ENCODE measurements at regions not wholly inside any gene's neighbourhood (a gene's known extent, or its start where the extent isn't known, plus 50 kb on each side); places are given as distances from the start of the nearest gene placed in this dataset.
"Not testable (repeated sequence)": the region's sequence is repeated elsewhere in the genome, so short reads cannot be mapped to it uniquely, and the experiment has no call there.

DNA sequence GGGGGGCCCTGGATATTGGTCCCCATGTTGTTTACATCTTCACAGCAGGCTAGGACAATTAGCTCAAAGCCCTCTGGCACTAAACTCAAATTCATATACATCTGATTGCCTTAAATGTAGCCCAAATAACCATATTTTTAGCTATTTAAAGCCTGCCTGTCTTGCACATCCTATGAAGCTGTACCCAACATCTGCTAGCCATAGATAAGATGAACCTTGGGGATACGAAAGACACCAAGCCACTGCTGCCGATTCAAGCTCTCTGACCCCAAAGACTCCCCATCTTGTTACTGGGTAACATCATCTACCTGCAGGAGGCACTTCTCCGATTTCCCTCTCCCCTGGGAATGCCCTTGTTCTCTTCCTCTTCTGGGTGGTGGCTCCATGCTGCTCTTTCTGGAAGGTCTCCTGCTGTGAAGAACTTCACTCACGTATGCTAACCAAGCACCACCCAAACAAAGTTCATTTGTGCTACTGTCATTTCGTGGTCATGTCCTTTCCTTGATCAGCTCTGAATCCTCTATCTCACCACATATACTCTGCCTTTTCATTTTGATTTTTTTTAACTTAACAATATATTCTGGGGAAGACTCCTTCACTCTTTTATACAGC lies 107.7 kb upstream of the ATXN3L start:
- no peak for DNase-seq (ENCODE audit: low spot score)

DNA sequence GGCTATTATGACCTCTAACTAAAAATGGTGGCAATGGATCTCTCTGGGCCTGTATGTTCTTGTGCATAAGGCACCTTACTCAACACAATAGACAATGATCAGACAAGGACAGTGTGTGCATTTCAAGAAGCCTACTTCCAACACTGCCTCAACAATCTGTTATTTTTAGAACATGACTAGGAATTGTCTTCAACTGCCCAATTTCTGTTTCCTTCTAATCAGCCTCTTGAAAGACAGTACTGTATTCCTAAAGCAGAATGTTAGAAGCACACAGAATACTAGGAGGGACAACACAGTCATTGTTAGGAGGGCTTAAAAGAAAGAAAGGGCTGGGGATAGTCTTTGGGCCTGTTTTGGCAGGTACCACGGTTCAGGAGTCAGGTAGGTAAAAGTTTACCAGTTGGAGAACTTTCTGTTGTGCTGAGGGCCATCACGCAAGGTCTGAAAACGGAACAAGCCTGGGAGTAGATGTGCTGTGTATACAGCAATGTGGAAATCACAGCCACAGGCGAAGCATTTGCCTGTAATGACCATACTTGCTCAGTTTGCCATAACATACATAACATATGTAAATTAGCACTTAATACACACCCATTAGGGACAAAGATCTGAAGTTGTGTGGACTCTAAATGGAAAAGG lies 100.8 kb upstream of the ATXN3L start:
- DNase-seq (ENCODE audit: low spot score), result no peak

DNA sequence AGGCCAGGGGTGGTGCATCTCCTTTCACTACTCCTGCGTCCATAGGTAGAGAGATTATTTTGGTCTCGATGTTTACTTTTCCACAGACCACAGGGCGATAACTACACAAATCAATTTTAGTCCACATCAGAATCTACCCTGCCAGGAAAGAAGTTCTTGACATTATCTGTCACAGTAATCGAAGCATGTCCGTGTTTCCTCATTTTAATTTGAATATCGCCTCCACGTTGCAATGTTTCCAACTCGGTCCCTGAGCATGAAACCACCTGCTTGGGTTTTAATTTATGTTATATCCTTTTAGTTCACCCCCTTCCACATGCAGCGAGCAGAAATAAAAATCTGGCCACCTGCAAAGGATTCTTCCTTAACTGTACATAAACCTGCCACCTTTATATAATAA lies 100.1 kb upstream of the ATXN3L start:
- no peak for DNase-seq (ENCODE audit: low spot score)

DNA sequence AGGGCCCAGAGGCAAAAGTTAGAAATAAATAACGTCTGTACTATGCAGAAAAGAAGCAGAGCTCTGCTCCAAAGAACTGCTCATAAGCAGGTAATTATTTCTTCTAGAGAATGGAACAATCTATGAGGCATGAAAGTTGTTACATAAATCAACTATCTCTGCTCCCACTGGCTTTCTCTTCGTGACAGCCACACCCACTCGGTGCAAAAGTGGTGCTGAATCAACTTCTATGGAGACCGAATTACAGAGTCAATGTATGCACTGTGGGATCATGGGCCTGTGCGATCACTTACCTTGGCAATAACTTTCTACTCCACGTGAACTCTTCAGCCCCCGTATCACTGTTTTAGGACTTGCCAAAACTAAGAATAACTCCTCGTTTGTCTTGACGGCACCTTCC lies 99.4 kb upstream of the ATXN3L start:
- no peak for DNase-seq (ENCODE audit: low spot score)

DNA sequence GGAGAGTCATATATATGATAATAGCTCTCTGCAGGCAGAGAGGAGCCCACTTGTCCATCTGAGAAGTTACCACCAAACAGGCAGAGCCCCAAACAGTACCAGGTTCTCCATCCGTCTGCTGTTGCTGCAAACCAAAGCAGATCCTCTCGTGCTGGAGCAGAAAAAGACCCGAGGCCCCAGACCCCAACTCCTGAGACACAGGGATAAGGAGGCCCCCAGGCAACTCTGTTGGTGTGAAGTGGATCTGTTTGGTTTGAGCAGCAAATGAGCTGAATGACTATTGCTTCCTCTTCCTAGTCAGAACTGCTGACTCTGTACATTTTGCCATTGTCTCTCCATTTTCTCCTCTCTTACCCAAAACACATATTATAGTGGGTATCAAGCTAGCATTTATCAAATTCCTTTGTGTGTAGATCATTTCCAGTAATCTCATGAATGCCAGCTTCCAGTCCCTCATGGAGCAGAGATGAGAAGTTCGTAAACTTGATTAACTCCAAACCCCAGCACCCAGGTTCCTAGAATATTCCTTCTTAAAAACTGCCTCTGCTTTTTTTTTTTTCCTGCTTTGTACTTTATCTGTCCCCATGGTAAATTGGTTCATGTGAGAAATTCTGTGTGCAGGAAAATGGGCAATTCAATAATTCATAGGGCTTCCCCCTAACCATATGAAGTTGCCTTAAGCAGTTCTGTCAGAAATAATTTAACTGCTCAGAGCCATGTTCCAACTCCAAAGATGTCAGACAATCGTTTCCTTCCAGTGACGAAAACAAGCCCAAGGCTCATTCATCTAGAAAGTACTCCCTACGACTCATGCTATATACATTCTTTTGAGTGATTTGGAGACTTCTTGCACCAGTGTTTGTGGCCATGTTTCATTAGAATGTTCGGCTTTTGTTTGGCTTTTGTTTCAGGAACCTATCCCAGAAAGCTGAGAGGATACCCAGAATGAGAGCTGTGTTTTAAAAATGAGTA lies 98.6 kb upstream of the ATXN3L start:
- DNase-seq (ENCODE audit: low spot score), result no peak

DNA sequence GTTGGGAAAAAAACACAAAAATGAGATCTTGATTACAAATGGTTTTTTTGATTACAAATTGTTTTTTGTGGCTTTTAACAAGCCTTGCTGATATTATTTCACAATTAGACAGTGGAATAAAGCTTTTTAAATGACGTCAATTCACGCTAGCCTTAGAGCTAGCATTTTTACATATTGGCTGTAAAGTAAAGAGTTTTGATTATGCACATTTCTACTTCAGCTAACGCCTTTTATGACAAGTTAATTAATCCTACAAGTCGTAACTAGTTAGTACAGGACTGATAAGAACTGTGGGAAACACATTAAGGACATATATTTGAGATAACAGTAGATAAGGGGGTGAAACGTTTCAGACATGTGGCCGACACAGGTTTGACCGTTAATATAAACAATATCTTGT lies 95.7 kb upstream of the ATXN3L start:
- DNase-seq (ENCODE audit: low spot score), result no peak

DNA sequence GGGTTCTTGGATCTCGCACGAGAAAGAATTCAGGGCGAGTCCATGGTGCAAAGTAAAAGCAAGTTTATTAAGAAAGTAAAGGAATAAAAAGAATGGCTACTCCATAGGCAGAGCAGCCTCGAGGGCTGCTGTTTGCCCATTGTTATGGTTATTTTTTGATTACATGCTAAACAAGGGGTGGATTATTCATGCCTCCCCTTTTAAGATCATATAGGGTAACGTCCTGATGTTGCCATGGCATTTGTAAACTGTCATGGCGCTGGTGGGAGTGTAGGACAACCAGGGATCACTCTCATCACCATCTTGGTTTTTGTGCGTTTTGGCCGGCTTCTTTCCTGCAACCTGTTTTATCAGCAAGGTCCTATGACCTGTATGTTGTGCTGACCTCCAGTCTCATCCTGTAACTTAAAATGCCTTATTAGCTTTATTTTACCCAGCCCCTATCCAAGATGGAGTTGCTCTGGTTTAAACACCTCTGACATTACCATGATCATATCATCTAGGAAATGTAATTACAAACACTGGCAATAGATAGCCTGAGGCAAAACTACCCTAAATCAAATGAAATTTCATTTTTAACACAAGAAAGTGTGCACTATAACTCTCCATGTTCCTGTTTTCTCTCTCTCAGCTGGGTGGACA lies 94.3 kb upstream of the ATXN3L start:
- DNase-seq (ENCODE audit: low spot score), result no peak

DNA sequence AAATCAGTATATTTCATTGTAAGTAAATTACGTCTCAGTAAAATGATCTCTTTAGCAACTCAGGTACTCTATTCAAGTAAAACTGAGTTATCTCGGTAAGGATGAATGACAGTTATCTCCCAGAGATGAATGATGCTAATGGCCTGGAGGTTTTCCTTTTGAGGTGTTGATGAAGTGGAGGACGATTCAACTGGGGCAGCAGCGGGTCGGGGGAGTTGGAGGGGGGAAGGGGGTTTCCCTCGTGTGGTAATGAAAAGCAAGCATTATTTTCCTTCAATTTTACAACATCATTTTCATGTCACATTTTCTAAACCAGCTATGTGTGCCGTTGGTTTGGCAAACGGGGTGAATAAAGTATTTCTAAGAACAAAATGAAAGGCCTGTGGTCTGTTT lies 92.4 kb upstream of the ATXN3L start:
- no peak for DNase-seq (ENCODE audit: low spot score)

DNA sequence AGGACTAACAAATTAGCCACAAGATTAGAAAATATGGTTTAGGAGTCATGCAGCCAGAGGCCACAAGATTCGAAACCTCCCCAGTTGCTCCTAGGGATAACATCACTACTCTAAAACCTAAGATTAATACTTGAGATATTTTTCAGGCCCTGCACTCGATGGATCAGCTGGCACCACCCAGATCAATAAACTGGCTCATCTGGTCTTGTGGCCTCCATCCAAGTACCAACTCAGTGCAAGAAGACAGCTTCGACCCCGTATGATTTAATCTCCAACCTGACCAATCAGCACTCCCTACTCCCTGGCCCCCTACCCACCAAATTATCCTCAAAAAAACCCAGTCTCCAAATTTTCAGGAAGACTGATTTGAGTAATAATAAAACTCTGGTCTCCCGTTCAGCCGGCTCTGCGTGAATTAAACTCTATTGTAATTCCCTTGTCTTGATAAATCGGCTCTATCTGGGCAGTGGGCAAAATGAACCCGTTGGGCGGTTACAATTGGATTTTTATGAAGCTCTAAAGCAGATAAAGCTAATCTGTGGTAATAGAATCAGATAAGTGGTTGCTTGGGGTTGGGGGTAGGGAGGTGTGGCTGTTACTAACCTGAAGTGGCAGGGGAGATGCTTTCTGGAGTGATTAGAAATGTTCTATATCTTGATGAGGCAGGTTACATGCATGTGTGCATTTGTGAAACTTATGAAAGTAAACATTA lies 91.8 kb upstream of the ATXN3L start:
- no peak for DNase-seq (ENCODE audit: low spot score)

DNA sequence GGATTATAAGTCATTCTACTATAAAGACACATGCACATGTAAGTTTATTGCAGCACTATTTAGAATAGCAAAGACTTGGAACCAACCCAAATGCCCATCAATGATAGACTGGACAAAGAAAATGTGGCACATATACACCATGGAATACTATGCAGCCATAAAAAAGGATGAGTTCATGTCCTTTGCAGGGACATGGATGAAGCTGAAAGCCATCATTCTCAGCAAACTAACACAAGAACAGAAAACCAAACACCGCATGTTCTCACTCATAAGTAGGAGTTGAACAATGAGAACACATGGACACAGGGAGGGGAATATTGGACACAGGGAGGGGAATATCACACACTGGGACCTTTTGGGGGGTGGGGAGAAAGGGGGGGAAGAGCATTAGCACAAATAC lies 88.7 kb upstream of the ATXN3L start:
- DNase-seq (ENCODE audit: low spot score), result not testable (repeated sequence)

DNA sequence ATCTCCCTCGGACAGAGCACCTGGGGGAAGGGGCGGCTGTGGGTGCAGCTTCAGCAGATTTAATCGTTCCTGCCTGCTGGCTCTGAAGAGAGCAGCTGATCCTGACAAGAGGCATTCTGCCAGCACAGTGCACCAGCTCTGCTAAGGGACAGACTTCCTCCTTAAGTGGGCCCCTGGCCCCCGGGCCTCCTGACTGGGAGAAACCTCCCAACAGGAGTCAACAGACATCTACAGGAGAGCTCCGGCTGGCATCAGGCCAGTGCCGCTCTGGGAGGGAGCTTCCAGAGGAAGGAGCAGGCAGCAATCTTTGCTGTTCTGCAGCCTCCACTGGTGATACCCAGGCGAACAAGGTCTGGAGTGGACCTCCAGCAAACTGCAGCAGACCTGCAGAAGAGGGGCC lies 84.9 kb upstream of the ATXN3L start:
- not testable (repeated sequence) for DNase-seq (ENCODE audit: low spot score)

DNA sequence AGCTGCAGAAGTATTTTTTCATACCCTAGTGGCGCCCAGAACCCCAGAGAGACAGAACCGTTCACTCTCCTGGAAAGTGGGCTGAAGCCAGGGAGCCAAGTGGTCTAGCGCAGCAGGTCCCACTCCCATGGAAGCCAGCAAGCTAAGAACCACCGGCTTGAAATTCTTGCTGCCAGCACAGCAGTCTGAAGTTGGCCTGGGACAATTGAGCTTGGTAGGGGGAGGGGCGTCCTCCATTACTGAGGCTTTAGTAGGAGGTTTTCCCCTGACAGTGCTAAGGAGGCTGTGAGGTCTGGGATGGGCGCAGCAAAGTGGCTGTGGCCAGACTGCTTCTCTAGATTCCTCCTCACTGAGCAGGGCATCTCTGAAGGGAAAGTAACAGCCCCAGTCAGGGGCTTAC lies 84.5 kb upstream of the ATXN3L start:
- DNase-seq (ENCODE audit: low spot score), result no peak

DNA sequence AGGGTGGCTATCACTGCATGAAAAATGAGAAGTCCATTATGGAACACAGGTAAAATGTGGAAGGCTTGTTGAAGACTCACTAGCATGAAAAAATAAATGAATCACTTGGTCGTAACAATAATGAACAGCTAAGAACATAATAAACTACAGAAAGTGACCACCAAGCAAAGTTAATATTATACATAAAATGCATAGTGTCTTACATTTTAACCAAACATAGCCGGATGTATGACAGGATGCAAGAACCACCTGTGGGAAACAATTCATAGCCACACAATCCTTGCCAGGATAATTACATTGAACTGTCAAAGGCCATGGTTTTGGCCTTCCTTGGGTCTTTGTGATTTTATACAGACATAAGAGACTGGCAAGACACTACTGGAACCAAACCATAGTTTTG lies 81.9 kb upstream of the ATXN3L start:
- DNase-seq (ENCODE audit: low spot score), result no peak

DNA sequence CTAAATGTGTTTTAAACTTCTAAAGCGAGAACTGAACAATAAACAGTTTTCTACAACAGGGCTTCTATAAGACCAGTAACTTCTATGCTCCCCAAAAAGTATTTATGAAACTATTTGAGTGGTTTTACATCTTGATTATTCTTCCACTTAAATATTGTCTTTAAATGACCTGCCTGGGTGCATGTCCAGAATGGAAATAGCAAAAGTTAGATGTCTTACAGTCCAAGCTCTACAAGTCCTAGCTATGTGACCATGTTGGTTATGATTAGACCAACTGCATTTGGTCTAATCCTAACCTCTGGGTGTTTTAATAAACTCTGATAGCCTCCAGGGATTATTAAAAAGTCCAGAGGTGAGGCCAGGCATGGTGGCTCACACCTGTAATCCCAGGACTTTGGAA lies 79.0 kb upstream of the ATXN3L start:
- no peak for DNase-seq (ENCODE audit: low spot score)

DNA sequence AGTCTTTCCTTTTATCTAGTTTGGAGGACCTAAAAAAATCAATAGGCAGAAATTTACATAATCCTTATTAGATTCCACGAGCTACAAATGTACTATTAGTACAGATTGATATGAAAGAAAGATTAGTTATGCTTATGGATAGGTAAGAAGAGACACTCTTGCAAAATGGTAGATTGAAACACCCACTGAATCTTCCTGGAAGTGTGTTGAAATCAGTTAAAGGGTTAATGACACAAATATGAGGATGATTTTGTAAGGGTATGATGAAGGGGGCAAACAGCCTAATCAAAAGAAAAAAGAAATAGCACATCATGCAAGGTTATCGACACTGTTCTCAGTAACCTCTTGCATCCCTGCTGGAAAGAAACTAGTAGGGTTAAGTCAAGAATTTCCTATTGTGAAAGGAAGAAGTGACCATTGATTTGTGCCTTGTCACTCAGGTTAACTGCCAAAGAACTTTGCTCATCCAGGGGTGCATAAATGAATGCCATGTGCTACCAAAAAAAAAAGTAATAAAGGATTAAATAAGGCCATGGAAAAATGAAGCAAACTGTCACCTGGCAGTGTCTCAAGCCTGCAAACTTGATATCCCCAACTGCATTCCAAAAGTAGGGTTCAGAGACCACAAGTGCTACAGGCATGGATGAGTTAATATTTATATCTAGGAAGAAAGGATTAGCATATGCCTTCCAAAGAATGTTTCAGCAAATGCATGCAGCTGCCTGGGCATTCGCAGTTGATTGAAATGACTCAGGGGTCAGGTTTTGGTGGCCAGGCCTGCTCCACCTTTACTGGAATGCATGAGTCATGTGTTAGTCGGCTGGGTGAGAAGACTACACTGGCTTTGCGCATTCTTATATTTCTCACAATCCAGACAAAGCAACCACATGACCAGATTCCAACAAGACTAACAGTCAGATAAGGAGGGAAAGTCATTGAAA lies 78.3 kb upstream of the ATXN3L start:
- DNase-seq (ENCODE audit: low spot score), result peak; percentile 99

DNA sequence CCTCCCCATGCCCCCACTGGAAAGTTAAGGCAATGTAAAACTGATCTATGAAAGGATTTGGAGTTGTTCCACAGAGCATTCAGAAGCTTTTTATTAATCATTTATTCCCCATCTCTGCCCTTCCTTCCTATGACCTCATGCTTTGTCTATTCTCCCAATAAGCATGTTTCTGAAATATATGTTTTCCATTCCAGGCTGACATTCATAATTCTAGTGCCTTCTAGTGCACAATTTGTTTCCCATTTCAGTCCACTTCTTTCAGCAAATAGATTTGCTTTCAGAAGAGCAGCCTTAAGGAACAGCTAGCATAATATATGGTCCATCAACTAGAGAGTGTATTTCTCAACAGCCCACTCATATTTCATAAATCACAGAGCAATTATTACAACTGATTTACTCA lies 77.1 kb upstream of the ATXN3L start:
- no peak for DNase-seq (ENCODE audit: low spot score)

DNA sequence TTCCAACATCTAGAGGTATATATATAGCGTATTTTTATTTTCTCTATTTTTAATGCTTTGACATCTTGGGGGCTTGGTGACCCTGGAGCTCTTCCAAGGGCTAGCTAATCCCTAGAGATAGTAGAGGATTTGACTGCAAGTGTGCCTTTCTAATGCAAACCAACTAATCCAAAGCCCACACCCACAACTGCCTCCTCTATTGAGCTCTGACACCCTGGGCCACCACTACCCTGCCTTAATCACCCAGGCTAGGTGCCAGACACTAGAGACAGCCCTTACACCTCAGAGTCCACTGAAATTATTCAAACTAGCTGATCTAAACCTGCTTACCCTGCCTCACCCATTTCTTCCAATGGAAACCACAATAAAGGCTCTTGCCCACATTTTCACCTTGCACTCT lies 69.6 kb upstream of the ATXN3L start:
- DNase-seq (ENCODE audit: low spot score), result no peak

DNA sequence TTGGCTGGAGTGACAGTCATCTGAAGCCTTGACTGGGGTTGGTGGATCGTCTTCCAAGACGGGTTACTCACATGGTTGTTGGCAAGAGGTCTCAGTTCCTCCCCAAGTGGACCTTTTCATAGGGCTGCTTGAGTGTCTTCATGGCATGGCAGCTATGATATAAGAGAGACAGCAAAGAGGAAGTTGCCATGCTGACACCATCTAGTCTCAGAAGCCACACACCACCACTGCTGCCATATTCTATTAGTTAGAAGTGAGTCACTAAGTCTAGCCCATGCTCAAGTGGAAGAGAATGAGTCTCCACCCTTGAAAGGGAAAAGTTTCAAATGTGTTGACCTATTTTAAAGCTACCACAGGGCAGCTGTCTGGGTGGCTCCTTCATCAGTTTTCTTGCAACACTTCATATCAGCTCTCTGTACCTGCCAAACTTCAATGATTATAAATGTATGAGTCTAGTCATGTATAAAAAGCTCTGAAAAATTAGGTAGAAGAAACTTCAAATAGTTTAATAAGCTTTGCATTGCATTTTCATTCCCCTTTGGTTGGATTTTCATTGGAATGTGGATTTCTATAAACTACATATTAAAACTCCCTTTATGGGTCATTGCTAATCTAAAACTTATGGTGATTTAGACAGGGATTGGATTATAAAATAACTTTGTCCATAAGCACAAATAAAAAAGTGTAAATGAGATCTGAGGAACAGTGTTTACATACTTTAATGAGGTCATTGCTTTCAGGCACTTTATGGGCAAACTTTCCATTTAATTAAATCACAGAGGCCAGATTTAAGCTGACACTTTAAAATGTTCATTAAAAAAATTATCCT lies 68.0 kb upstream of the ATXN3L start:
- peak; percentile 33 for DNase-seq (ENCODE audit: low spot score)

DNA sequence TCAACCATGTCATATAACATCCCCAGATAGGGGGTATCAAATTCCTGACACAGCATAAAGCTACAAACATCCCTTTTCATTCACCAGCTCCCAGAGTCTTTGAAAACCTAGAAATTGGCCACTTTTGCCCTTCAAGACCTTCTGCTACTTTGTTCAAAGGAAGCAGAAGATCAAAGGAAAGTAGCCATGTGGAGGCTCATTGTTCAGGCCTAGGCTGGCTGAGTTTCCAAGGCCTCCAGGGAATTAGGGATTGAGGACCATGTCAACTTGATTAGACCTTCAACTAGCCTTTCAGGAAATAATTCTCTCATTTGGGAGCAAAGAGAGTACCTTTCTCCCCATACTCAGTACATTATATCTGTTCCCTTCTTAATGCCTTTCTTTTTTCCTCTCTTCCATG lies 66.8 kb upstream of the ATXN3L start:
- DNase-seq (ENCODE audit: low spot score), result no peak

DNA sequence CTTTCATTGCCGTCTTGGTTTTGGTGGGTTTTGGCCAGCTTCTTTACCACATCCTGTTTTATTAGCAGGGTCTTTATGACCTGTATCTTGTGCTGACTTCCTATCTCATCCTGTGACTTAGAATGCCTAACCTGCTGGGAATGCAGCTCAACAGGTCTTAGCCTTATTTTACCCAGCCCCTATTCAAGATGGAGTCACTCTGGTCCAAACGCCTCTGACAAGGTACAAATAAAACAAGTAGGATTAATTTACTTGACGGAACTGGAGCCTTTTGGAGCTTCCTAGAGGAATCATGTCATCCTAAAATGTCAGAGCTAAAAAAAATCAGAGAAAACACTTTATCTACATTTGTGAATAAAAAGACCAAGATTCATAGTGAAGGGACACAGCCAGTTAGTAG lies 66.2 kb upstream of the ATXN3L start:
- DNase-seq (ENCODE audit: low spot score), result no peak
